Fibroblast of lung (primary cell): ENCODE measurements at regions not wholly inside any gene's neighbourhood (a gene's known extent, or its start where the extent isn't known, plus 50 kb on each side); places are given as distances from the start of the nearest gene placed in this dataset.

Source experiments
- EZH2 ChIP-seq: IDR thresholded peaks from 2 replicates; pipeline ENCODE4 v1.5.1; 2012; ENCODE audit warnings: low read length, control low read depth, mild to moderate bottlenecking; ENCODE audit errors: missing control alignments
- TF ChIP-seq, protein P1 (sequence below), 2 donors: IDR thresholded peaks in 1 of 2; conservative IDR thresholded peaks in 1 of 2; 1 replicate in 1 of 2; 2 replicates in 1 of 2; pipeline ENCODE4 v1.5.1; 2011 to 2012; ENCODE audit warnings: low read length in 2 of 2, control low read depth in 1 of 2, inconsistent platforms in 1 of 2, low read depth in 1 of 2, mild to moderate bottlenecking in 1 of 2

DNA sequence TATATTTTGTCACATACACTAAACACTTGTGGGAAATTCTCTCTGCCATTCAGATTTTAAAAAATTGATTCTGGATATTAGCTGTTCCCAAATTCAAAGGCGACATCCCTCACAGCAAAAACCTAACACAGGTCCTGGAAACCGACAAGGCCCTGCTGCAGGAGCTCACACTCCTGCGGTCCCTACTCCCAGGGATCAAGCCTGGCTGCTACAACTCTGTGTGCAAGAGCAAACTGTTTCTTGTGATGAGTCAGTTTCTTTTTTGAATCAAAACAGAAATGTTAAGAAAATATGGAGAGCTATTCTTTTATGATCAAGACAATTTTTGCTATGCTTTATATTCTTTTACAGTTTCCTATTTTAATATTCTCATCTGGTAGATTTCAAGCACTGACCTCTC lies 51.0 kb upstream of the TJP1 start:
- TF ChIP-seq, protein P1, sequence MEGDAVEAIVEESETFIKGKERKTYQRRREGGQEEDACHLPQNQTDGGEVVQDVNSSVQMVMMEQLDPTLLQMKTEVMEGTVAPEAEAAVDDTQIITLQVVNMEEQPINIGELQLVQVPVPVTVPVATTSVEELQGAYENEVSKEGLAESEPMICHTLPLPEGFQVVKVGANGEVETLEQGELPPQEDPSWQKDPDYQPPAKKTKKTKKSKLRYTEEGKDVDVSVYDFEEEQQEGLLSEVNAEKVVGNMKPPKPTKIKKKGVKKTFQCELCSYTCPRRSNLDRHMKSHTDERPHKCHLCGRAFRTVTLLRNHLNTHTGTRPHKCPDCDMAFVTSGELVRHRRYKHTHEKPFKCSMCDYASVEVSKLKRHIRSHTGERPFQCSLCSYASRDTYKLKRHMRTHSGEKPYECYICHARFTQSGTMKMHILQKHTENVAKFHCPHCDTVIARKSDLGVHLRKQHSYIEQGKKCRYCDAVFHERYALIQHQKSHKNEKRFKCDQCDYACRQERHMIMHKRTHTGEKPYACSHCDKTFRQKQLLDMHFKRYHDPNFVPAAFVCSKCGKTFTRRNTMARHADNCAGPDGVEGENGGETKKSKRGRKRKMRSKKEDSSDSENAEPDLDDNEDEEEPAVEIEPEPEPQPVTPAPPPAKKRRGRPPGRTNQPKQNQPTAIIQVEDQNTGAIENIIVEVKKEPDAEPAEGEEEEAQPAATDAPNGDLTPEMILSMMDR (conservative IDR thresholded peaks at IDR 0.05 in 1 of 2, IDR thresholded peaks at IDR 0.05 in 1 of 2; ENCODE audit: low read depth in 1 of 2, low read length in 2 of 2): no peak
- no peak for TF ChIP-seq EZH2
